ENCODE measurements at regions not wholly inside any gene's neighbourhood (a gene's known extent, or its start where the extent isn't known, plus 50 kb on each side); places are given as distances from the start of the nearest gene placed in this dataset.
"Not testable (repeated sequence)": the region's sequence is repeated elsewhere in the genome, so short reads cannot be mapped to it uniquely, and the experiment has no call there.

DNA sequence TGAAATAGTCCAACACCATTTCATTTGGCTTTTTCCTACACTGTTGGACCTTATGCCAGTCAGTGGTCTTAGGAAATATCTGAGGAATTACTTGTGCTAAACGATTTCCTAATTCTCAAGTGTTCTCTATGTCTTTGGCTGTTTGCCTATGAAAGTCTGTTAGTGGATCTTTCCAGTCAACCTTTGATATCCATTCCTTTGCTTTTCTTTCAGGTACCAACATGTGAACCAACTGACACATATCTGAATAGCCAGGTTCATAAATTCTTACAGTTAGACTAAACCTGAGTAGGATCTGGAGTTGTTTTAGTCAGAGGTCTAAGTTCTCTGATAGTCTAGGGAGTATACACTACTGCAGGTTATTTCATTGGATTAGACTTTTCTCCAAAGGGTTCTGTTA is 343.5 kb upstream of the LRRC3B start:
- DNase-seq (ENCODE audit: low read depth in 2 of 2), result no peak

GRCh38 chr3:26280517-26280916 is 342.1 kb upstream of the LRRC3B start:
- no peak for DNase-seq (ENCODE audit: low read depth in 2 of 2)

DNA sequence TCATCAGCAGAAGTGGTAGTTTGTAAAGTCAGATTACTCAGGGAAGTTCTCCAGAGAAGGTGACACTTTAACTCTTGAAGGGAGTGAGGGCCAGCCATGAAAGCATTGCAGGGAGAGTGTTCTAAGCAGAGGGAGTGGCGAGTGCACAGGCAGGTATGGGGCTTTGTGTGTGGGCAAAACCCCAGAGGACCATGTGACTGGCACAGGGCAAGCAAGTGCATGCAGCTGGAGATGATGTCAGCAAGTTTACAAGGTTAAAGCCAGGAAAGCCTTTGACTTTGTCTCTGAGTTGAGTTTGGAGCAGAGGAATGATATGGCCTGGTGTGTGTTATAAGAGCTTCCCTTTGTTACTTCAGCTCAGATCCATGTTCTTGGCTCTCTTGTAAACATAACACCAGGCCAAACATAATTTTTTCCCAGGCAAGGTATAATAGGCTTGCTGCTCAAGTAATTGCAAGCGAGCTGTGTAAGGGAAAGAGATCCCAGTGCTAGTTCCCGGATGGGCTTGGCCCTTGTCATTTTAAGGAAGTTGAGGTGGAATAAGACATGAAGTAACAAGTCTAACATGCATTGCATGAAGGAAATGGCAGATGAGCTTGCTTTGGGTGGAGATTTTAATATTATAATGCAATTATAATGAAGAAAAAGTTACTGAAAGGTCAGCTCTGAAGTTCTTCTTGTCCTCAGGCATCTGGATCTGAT is 341.1 kb upstream of the LRRC3B start:
- no peak for DNase-seq (ENCODE audit: low read depth in 2 of 2)

DNA sequence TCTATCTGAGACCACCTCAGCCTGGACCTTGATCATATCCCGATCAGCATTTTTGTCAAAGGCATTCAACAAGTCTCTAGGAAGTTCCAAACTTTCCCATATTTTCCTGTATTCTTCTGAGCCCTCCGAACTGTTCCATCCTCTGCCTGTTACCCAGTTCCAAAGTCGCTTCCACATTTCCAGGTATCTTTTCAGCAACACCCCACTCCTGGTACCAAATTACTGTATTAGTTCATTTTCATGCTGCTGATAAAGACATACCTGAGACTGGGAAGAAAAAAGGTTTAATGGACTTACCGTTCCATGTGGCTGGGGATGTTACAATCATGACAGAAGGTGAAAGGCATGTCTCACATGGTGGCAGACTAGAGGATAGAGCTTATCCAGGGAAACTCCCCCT is 338.1 kb upstream of the LRRC3B start:
- DNase-seq (ENCODE audit: low read depth in 2 of 2), result not testable (repeated sequence)

DNA sequence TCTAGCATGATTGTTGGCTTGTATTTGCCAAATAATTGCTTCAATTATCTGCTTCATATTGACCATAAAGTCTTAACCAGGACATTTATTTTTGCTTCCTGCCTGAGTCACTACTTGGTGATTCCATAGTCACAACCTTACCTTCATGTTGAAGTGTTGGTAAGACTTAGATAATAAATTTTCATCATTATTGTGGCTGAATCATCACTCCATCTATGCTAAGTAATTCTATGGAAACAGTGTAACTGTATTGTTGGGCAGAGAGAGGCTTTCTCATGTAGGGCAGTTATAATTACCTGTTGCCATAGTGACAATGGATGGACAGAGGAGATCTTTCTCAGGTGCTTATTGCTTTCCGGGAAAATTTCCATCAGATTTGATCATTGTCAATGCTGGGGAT is 330.7 kb upstream of the LRRC3B start:
- no peak for DNase-seq (ENCODE audit: low read depth in 2 of 2)

DNA sequence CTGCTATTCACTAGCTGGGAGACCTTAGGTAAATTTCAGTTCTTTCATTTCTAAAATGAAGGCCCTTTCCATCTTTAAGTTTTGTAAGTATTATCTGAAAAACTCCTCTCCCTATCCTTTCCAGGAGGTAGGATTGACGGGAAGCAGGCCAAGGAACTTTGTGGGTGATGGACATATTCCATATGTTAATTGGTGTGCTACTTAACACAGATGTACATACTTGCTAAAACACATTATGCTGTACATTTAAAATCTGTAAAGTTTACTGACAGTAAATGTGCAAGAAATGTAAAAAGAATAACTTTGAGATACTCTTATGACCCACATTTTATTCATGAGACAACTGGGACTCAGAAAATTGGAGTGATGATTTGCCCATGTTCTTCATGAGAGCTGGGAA is 329.8 kb upstream of the LRRC3B start:
- DNase-seq (ENCODE audit: low read depth in 2 of 2), result no peak

DNA sequence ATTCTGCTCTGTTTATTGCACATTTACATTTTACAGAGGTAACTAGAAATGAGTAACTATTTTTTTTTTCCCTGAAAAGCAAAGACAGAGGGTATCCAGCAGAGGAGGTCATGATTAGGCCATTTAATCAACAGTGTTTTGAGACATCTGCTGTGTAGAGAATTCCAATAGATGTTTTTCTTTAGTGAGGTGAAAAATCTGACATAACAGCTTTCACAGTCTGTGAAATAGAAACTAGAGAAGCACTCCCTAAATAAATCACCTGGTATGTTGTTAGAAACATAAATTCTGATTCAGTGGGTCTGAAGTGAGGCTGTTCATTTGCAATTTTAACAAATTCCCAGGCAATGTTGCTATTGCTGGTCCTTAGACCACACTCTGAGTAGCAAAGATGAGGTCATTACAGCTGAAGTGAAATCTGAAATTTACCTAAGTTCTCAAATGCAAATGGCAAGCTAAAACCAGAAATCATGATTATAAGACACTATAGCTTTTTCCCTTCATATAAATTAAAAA is 329.2 kb upstream of the LRRC3B start:
- no peak for DNase-seq (ENCODE audit: low read depth in 2 of 2)

DNA sequence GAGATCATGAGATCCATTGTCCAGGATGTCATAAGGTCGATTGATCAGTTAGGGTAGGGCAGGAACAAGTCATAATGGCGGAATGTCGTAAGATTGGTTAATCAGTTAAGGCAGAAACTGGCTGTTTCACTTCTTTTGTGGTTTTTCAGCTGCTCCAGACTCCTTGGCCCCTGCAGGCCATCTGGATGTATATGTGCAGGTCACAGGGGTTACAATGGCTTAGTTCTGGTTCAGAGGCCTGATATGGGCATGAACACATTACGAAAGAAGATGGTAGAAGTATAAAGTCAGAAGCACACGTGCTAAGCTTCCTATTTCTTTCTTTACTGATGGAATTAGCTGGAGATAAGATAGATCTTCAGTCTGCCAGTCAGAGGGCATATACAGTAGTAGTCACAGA is 315.4 kb upstream of the LRRC3B start:
- no peak for DNase-seq (ENCODE audit: low read depth in 2 of 2)

DNA sequence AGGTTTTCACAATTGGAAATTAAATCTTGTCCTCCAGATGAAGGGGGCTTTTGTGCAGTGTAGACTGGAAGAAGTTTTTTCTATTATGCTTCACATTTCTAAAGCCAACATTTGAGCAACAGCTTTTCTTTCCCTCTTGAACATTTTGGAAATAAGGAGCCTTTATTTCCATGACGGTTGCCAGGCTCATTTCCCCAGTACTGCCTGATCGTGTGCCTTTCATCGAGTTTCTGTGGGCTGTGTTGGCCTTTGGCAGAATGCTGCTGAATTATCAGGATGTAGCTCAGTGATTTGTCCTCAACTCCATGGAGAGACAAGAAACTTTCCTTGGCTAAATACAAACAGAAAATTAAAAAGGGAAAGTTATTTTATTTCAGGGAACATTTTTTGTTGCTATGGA is 314.8 kb upstream of the LRRC3B start:
- DNase-seq (ENCODE audit: low read depth in 2 of 2), result no peak

DNA sequence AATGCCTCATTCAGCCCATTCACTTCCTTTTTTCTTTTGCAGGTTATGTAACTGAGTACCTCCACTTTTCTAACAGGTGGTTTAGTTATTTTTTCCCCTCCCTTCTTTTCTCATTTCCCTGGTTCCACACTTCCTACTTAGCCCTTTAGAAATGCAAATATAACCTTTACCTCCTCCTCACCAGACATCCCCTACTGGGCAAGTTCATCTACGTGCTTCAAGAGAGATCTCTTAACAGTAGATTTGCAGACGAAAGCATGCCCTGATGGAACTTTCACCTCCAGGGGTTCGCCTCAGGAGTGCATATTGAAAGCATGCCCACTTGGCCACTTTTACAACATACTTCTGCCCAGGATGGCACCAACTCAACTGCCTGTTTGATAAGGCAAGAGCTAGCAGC is 314.1 kb upstream of the LRRC3B start:
- no peak for DNase-seq (ENCODE audit: low read depth in 2 of 2)

- DNase-seq (ENCODE audit: low read depth in 2 of 2), result not testable (repeated sequence)
Measured at GRCh38 chr3:26309536-26309935, 313.0 kb upstream of the LRRC3B start.

- DNase-seq (ENCODE audit: low read depth in 2 of 2), result no peak
Measured at GRCh38 chr3:26312816-26313215, 309.8 kb upstream of the LRRC3B start.

DNA sequence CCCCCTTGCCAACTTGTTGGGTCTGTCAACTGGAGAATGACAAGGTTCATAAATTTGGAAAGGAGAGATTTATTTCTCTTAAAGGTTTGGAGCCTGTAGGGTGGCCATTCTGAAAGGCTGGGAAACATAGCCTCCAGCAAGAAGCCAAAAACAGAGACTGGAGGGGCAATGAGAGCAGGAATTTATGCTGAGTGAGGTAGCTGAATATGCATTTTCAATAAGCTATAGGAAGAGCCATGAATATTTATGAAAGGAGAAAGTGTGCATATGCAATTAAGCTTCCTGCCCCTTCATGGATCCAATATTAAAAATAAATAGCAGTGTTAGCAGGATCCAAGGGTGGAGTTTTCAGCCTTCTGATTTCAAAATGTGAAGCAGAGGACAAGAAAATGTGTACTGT is 306.1 kb upstream of the LRRC3B start:
- DNase-seq (ENCODE audit: low read depth in 2 of 2), result no peak

GRCh38 chr3:26323741-26324140 is 298.8 kb upstream of the LRRC3B start:
- DNase-seq (ENCODE audit: low read depth in 2 of 2), result not testable (repeated sequence)

- no peak for DNase-seq (ENCODE audit: low read depth in 2 of 2)
Measured at GRCh38 chr3:26340001-26340400, 282.6 kb upstream of the LRRC3B start.

DNA sequence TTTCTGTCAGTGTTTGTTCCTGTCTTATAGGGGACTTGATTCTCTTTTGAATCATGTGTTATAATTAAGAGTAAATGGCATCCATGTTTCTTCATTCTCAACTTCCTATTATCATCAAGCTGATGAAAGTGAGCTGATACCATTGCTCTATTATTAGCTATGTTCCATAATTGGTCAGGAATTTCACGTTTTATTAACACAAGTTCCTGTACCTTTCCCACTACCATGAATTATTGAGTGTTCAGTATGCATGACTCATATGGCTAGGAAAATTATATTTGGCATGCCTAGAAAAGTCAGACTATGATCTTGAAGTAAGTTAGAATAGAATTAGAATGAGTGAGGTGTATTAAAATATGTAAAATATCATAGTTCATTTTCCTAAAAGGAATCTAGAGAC is 278.9 kb upstream of the LRRC3B start:
- DNase-seq (ENCODE audit: low read depth in 2 of 2), result no peak

DNA sequence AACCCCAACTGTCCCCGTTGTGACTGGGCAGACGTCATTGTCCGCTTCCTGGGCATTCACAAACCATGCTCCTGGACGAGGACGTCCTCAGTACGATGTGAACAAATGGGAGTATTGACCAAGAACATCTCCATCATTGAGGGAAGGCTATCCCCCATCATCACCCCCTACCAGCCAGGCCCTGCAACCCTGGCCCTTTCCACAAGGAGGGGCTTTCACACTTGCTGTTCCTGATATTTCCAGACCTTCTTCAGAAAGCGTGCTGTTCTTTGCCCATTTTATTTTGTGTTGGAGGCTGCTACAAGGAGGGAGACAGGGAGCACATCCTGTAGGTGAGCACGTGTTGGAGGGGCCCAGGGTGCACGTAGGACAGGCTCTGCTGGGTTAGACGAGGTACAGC is 277.0 kb upstream of the LRRC3B start:
- no peak for DNase-seq (ENCODE audit: low read depth in 2 of 2)

GRCh38 chr3:26346497-26346896 is 276.1 kb upstream of the LRRC3B start:
- DNase-seq (ENCODE audit: low read depth in 2 of 2), result no peak

- no peak for DNase-seq (ENCODE audit: low read depth in 2 of 2)
Measured at GRCh38 chr3:26347150-26347549, 275.4 kb upstream of the LRRC3B start.

DNA sequence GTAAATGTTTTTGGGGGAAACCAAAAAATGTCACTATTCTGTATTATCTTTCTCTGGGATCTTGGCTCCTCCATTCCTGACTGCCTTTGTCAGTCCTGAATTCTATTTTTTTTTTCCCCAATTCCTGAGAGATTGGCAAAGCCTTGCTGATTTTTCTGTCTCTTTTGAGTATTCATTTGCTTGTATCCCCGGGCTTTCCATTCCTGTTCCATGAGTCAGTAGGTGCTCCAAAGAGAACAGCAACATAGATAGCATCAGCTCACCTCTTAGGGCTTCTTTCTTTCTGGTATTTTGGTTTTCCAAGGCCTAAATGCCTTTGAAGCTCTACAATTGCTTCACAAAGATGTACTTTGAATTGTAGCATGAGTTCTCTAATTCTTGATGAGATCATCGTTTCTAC is 271.7 kb upstream of the LRRC3B start:
- DNase-seq (ENCODE audit: low read depth in 2 of 2), result no peak

- no peak for DNase-seq (ENCODE audit: low read depth in 2 of 2)
Measured at GRCh38 chr3:26353097-26353496, 269.5 kb upstream of the LRRC3B start.

- DNase-seq (ENCODE audit: low read depth in 2 of 2), result no peak
Measured at GRCh38 chr3:26358405-26358804, 264.2 kb upstream of the LRRC3B start.

- no peak for DNase-seq (ENCODE audit: low read depth in 2 of 2)
Measured at GRCh38 chr3:26365706-26366105, 256.9 kb upstream of the LRRC3B start.

DNA sequence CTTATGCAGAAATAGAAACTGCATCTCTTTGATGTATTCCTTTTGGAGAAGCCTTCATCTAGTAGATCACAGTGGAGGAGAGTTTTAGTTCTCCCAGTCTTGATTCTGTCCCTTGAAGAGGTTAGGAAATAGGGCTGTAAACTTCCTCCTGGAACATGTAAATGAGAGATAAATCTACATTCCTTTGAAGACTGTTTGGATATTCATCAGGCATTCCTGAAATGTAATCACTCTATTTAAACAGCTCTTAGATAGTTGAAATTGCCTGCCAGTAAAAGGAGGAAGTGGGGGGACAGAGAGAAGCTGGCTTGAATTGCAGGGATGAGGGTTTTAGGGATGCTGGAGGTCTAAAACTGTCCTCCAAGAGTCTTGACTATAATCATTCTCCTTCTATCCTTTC is 254.3 kb upstream of the LRRC3B start:
- DNase-seq (ENCODE audit: low read depth in 2 of 2), result no peak
